Suprapubic skin (tissue), 4 donors: ENCODE measurements at regions not wholly inside any gene's neighbourhood (a gene's known extent, or its start where the extent isn't known, plus 50 kb on each side); places are given as distances from the start of the nearest gene placed in this dataset.
A peak's percentile ranks its signal among the peaks of the same experiment; 100 is the strongest.

Experiments used
- DNase-seq, 2 donors: peaks; one replicate each; pipeline ENCODE4 v3.0.0-alpha.2; 2019; ENCODE audit warnings: low spot score in 2 of 2
- H3K27ac ChIP-seq: fragments of 200-600 bp; sonication (generic); one replicate; pipeline ENCODE4 v1.5.1; 2019
- H3K27me3 ChIP-seq: fragments of 200-600 bp; sonication (generic); one replicate; pipeline ENCODE4 v1.5.1; 2019
- H3K36me3 ChIP-seq: fragments of 200-600 bp; sonication (generic); one replicate; pipeline ENCODE4 v1.5.1; 2019
- H3K4me1 ChIP-seq: fragments of 200-600 bp; sonication (generic); one replicate; pipeline ENCODE4 v1.5.1; 2019
- H3K4me3 ChIP-seq: fragments of 200-600 bp; sonication (generic); one replicate; pipeline ENCODE4 v1.5.1; 2019; ENCODE audit warnings: mild to moderate bottlenecking
- H3K9me3 ChIP-seq: fragments of 200-600 bp; sonication (generic); one replicate; pipeline ENCODE4 v1.5.1; 2019
- CTCF ChIP-seq, 2 donors: fragments of 200-600 bp in 1 of 2; fragments of 450-650 bp in 1 of 2; sonication (generic) in 1 of 2; IDR thresholded peaks; one replicate each; pipeline ENCODE4 v1.5.1; 2016 to 2019; ENCODE audit warnings: antibody characterized with exemption in 2 of 2, mild to moderate bottlenecking in 1 of 2, moderate library complexity in 1 of 2
- EP300 ChIP-seq: sonication (generic); formaldehyde crosslinking; IDR thresholded peaks from one replicate; pipeline ENCODE4 v1.6.1; 2017; ENCODE audit warnings: antibody characterized with exemption
- POLR2A ChIP-seq, 2 donors: fragments of 450-650 bp; IDR thresholded peaks; one replicate each; pipeline ENCODE4 v1.6.1; 2017; ENCODE audit warnings: antibody characterized with exemption in 2 of 2, mild to moderate bottlenecking in 2 of 2, moderate library complexity in 2 of 2
- POLR2AphosphoS5 ChIP-seq, 3 donors: sonication (generic); formaldehyde crosslinking; IDR thresholded peaks; one replicate each; pipeline ENCODE4 v1.6.1; 2017; ENCODE audit warnings: antibody characterized with exemption in 3 of 3
- WGBS: methylation state at CpG from one replicate; pipeline ENCODE4 v1.1.5; 2018; 5-methylcytosine and 5-hydroxymethylcytosine counted together

- WGBS = 93% methylated on average over 8 of the region's 8 CpGs
- DNase-seq = peak; percentile 28 to 43
- Histone ChIP-seq H3K27ac (no peak overlapping the region), H3K4me1 (peaks cover 18% of the 10 kb centered on the region), H3K4me3 (no peak overlapping the region), H3K36me3 (no peaks in the 10 kb centered on the region), H3K9me3 (no peaks in the 10 kb centered on the region), H3K27me3 (peaks cover 7% of the 10 kb centered on the region)
- TF ChIP-seq POLR2A (IDR thresholded peaks at IDR 0.05) (no peak), POLR2AphosphoS5 (IDR thresholded peaks at IDR 0.05) (no peak), CTCF (IDR thresholded peaks at IDR 0.05) (no peak), EP300 (no peak)
Measured at GRCh38 chr2:236677368-236677767, 107.7 kb downstream of the ACKR3 start.

GRCh38 chr2:236678307-236678975 is 108.8 kb downstream of the ACKR3 start:
- no peaks in the 10 kb centered on the region for H3K9me3 ChIP-seq
- peak; percentile 33 to 65 for DNase-seq
- no peak overlapping the region for H3K27ac ChIP-seq
- peaks cover 18% of the 10 kb centered on the region for H3K4me1 ChIP-seq
- no peaks in the 10 kb centered on the region for H3K36me3 ChIP-seq
- no peak overlapping the region for H3K4me3 ChIP-seq
- TF ChIP-seq EP300 (no peak), POLR2A (IDR thresholded peaks at IDR 0.05) (no peak), POLR2AphosphoS5 (IDR thresholded peaks at IDR 0.05) (no peak), CTCF (IDR thresholded peaks at IDR 0.05) (no peak)
- WGBS = 83% methylated on average over 15 of the region's 15 CpGs
- H3K27me3 ChIP-seq = peaks cover 7% of the 10 kb centered on the region

GRCh38 chr2:236679884-236680860 is 110.5 kb downstream of the ACKR3 start:
- Histone ChIP-seq H3K4me3 (no peak overlapping the region), H3K9me3 (no peaks in the 10 kb centered on the region), H3K27me3 (peaks cover 7% of the 10 kb centered on the region), H3K4me1 (peaks cover 18% of the 10 kb centered on the region), H3K36me3 (no peaks in the 10 kb centered on the region), H3K27ac (no peak overlapping the region)
- TF ChIP-seq EP300 (no peak), CTCF (IDR thresholded peaks at IDR 0.05) (no peak), POLR2AphosphoS5 (IDR thresholded peaks at IDR 0.05) (no peak), POLR2A (IDR thresholded peaks at IDR 0.05) (no peak)
- WGBS = 58% methylated on average over 10 of the region's 10 CpGs
- DNase-seq = peak in 1 of 2 donors; percentile 24

GRCh38 chr2:236682651-236683422 is 113.2 kb downstream of the ACKR3 start:
- Histone ChIP-seq H3K4me3 (no peak overlapping the region), H3K9me3 (no peaks in the 10 kb centered on the region), H3K36me3 (no peaks in the 10 kb centered on the region), H3K27ac (no peak overlapping the region), H3K4me1 (peaks cover 6% of the 10 kb centered on the region), H3K27me3 (peaks cover 4% of the 10 kb centered on the region)
- 79% methylated on average over 9 of the region's 12 CpGs for WGBS
- DNase-seq = peak; percentile 49 to 50
- no peak for TF ChIP-seq POLR2AphosphoS5 (IDR thresholded peaks at IDR 0.05)
- no peak for TF ChIP-seq EP300
- no peak for TF ChIP-seq POLR2A (IDR thresholded peaks at IDR 0.05)
- TF ChIP-seq CTCF (IDR thresholded peaks at IDR 0.05) = no peak
